ENCODE measurements at regions not wholly inside any gene's neighbourhood (a gene's known extent, or its start where the extent isn't known, plus 50 kb on each side); places are given as distances from the start of the nearest gene placed in this dataset.

DNA sequence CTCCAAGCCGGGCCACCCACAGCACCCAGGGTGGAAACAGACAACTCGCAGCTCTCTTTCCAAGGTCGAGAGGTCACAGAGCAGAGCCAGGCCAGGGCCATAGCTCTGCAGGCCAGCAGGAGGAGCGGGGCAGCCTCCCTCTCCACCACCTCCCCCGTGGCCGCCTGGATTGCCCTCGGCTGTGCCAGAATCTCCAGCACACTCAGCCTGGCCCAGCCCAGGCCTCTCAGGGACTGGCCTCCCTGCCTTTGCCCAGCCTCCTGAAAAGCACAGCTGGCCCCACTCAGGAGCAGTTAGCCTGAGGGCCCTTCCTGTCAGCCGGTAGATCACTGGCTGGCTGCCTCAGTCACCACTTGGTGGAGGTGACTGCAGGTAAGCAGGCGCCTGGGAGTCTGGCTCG lies 85.8 kb upstream of the SEC14L1 start:
- 38 to 50% (median 39%) methylated on average over 10 of the region's 10 CpGs for WGBS, 3 donors
- DNase-seq: no peak
- H3K27me3 ChIP-seq: no peaks in the 10 kb centered on the region
- TF ChIP-seq, protein P1, sequence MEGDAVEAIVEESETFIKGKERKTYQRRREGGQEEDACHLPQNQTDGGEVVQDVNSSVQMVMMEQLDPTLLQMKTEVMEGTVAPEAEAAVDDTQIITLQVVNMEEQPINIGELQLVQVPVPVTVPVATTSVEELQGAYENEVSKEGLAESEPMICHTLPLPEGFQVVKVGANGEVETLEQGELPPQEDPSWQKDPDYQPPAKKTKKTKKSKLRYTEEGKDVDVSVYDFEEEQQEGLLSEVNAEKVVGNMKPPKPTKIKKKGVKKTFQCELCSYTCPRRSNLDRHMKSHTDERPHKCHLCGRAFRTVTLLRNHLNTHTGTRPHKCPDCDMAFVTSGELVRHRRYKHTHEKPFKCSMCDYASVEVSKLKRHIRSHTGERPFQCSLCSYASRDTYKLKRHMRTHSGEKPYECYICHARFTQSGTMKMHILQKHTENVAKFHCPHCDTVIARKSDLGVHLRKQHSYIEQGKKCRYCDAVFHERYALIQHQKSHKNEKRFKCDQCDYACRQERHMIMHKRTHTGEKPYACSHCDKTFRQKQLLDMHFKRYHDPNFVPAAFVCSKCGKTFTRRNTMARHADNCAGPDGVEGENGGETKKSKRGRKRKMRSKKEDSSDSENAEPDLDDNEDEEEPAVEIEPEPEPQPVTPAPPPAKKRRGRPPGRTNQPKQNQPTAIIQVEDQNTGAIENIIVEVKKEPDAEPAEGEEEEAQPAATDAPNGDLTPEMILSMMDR (IDR thresholded peaks at IDR 0.05): no peak
- no peak for TF ChIP-seq EP300 (IDR thresholded peaks at IDR 0.05)
- TF ChIP-seq POLR2A (IDR thresholded peaks at IDR 0.05): no peak
- no peaks in the 10 kb centered on the region for H3K36me3 ChIP-seq
- no peak overlapping the region for H3K27ac ChIP-seq
- no peak overlapping the region for H3K4me3 ChIP-seq
- no peaks in the 10 kb centered on the region for H3K4me1 ChIP-seq (ENCODE audit: insufficient read depth)
- no peaks in the 10 kb centered on the region for H3K9me3 ChIP-seq
- intact Hi-C loops (cut with DNase I): loop anchor here (5.0 to 10.0 kb wide), 3 partner anchors 188 to 660 kb away; partner anchors contain the start of gene MGAT5B (in 4 of the 4)

DNA sequence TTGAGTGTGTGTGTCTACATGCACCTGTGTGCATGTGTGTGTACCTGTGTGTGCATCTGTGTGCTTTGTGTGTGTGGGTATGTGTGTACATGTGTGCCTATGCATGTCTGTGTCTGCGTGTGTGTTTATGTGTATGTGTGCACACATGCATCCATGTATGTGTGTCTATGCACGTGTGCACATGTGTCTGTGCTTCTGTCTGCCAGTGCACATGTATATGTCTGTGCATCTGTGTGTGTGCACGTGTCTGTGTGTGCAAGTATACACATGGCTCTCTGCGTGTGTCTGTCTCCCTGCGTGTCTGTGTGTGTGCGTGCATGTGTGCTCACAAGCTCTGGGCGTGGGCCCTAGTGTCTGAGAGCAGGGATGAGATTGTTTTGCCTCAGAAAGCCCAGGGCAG lies 85.3 kb upstream of the SEC14L1 start:
- Histone ChIP-seq H3K27ac (no peak overlapping the region), H3K27me3 (no peaks in the 10 kb centered on the region), H3K36me3 (no peaks in the 10 kb centered on the region), H3K4me1 (ENCODE audit: insufficient read depth) (no peaks in the 10 kb centered on the region), H3K9me3 (no peaks in the 10 kb centered on the region), H3K4me3 (no peak overlapping the region)
- DNase-seq: no peak
- WGBS, 3 donors: 81 to 84% (median 82%) methylated on average over 7 of the region's 7 CpGs
- intact Hi-C loops (cut with DNase I): loop anchor here in 3 of 4 donors (5.0 to 10.0 kb wide), 3 partner anchors 188 to 661 kb away; partner anchors contain the start of gene MGAT5B (in 3 of the 3)
- TF ChIP-seq, protein P1 (IDR thresholded peaks at IDR 0.05): no peak
- TF ChIP-seq EP300 (IDR thresholded peaks at IDR 0.05) (no peak), POLR2A (IDR thresholded peaks at IDR 0.05) (no peak)

DNA sequence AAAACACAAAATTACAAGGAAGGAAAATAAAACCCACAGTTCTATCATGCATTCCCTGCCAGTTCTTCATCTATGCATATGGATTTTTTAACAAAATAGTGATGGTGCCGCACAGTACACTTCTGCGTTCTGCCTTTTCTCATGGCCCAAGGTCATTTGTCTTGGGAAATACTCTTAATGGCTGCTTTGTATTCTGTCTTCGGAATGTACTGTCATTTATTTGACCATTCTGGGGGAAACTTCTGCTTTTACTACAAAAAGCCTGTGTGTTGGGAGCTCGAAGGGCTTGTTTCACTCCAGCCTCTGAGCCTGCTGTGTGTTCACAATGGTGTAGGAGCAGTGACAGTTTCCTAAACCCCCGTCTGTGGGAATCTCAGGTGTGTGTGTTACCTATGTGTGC lies 82.8 kb upstream of the SEC14L1 start:
- Histone ChIP-seq H3K27ac (no peak overlapping the region), H3K9me3 (no peaks in the 10 kb centered on the region), H3K27me3 (no peaks in the 10 kb centered on the region), H3K36me3 (no peaks in the 10 kb centered on the region), H3K4me3 (no peak overlapping the region), H3K4me1 (ENCODE audit: insufficient read depth) (no peaks in the 10 kb centered on the region)
- no peak for DNase-seq
- intact Hi-C loops (cut with DNase I): loop anchor here in 3 of 4 donors (5.0 to 10.0 kb wide), 3 partner anchors 191 to 663 kb away; partner anchors contain the start of gene MGAT5B (in 3 of the 3)
- WGBS, 3 donors: 35 to 56% (median 50%) methylated on average over 5 of the region's 5 CpGs
- TF ChIP-seq, protein P1 (IDR thresholded peaks at IDR 0.05): no peak
- no peak for TF ChIP-seq POLR2A (IDR thresholded peaks at IDR 0.05)
- no peak for TF ChIP-seq EP300 (IDR thresholded peaks at IDR 0.05)

DNA sequence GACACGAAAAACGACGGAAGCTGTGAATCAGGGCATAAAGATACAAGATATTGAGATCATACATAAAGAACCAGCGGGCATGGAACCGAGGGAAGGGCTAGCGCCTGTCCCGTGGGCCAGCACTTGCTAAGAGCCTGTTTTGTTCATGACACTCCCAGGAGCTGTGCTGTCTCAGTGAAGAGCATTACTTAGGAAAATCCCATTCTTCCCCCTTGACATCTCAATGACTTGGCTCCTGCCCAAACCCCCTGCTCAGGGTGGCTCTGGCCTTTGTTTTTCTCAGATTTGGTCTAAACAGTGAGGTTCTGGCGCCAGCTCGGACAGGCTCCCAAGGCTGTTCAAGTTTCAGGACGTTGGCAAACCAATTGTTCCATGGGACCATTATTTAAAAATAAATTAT lies 79.1 kb upstream of the SEC14L1 start:
- DNase-seq: no peak
- Histone ChIP-seq H3K4me1 (ENCODE audit: insufficient read depth) (no peaks in the 10 kb centered on the region), H3K27ac (no peak overlapping the region), H3K9me3 (no peaks in the 10 kb centered on the region), H3K36me3 (no peaks in the 10 kb centered on the region), H3K4me3 (no peak overlapping the region), H3K27me3 (no peaks in the 10 kb centered on the region)
- TF ChIP-seq, protein P1 (IDR thresholded peaks at IDR 0.05): no peak
- no peak for TF ChIP-seq POLR2A (IDR thresholded peaks at IDR 0.05)
- TF ChIP-seq EP300 (IDR thresholded peaks at IDR 0.05): no peak
- 53 to 66% (median 62%) methylated on average over 10 of the region's 10 CpGs for WGBS, 3 donors
- intact Hi-C loops (cut with DNase I): no loop called here

All from ovary (tissue), 7 donors.